H1 (cell line): ENCODE measurements at regions not wholly inside any gene's neighbourhood (a gene's known extent, or its start where the extent isn't known, plus 50 kb on each side); places are given as distances from the start of the nearest gene placed in this dataset.

Experiments used
- CREB1 ChIP-seq: IDR thresholded peaks from 2 replicates; pipeline ENCODE4 v1.6.1; 2012; ENCODE audit warnings: inconsistent platforms
- EZH2 ChIP-seq: fragments of 200-600 bp; sonication (generic); IDR thresholded peaks from 2 replicates; pipeline ENCODE4 v1.7.1; 2012; ENCODE audit warnings: low read depth, mild to moderate bottlenecking, moderate library complexity, low read length, inconsistent platforms; ENCODE audit not compliant: severe bottlenecking
- POLR2A ChIP-seq, 2 experiments: IDR thresholded peaks; 1 replicate in 1 of 2; 2 replicates in 1 of 2; pipeline ENCODE4 v1.6.1; 2011; ENCODE audit warnings: low read depth in 2 of 2, low read length in 2 of 2, mild to moderate bottlenecking in 2 of 2; ENCODE audit errors: control extremely low read depth in 1 of 2
- RAD21 ChIP-seq, 2 experiments: IDR thresholded peaks in 1 of 2; conservative IDR thresholded peaks in 1 of 2; 2 replicates each; pipeline ENCODE4 v1.6.1; 2011; ENCODE audit warnings: low read depth in 2 of 2, low read length in 2 of 2, improper control_type of control experiment in 1 of 2, inconsistent platforms in 1 of 2, mild to moderate bottlenecking in 1 of 2, moderate library complexity in 1 of 2
- RFX5 ChIP-seq: IDR thresholded peaks from 2 replicates; pipeline ENCODE4 v1.6.1; 2011; ENCODE audit warnings: low read depth, low read length, improper control_type of control experiment, borderline replicate concordance
- SIX5 ChIP-seq: IDR thresholded peaks from 2 replicates; pipeline ENCODE4 v1.6.1; 2011; ENCODE audit warnings: mild to moderate bottlenecking, low read depth, low read length
- ZNF274 ChIP-seq: IDR thresholded peaks from 2 replicates; pipeline ENCODE4 v1.7.0; 2012; ENCODE audit warnings: low read length, borderline replicate concordance; ENCODE audit errors: extremely low read depth
- TF ChIP-seq, protein P1 (sequence below), 3 experiments: IDR thresholded peaks; 1 replicate in 2 of 3; 2 replicates in 1 of 3; pipeline versions ENCODE4 v1.5.1 to v1.6.1; 2011; ENCODE audit warnings: low read length in 3 of 3, mild to moderate bottlenecking in 3 of 3, inconsistent platforms in 2 of 3, low read depth in 1 of 3, moderate library complexity in 1 of 3; ENCODE audit not compliant: insufficient read depth in 1 of 3; ENCODE audit errors: control extremely low read depth in 1 of 3

DNA sequence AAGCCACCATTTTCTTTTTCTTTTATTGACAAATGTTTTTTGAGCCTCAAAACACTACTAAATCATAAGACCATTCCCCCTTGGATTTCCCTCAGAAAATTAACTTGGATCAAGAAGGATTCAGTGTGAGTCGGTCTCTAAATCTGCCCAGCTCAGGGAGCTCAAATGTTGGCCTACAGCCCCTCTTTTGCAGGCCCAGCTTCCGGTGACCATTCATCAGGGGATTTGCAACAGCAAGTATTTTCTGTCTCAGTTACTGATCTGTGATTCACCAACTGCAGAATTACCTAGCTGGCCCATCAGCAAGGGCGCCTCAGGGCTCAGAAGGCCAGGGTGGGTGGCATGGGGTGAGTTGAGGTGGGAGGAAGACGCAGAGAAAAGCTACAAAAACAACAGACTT, 318.1 kb downstream of the CDC5L start:
- TF ChIP-seq POLR2A (IDR thresholded peaks at IDR 0.05; ENCODE audit: control extremely low read depth in 1 of 2, low read depth in 2 of 2, low read length in 2 of 2): no peak
- TF ChIP-seq, protein P1, sequence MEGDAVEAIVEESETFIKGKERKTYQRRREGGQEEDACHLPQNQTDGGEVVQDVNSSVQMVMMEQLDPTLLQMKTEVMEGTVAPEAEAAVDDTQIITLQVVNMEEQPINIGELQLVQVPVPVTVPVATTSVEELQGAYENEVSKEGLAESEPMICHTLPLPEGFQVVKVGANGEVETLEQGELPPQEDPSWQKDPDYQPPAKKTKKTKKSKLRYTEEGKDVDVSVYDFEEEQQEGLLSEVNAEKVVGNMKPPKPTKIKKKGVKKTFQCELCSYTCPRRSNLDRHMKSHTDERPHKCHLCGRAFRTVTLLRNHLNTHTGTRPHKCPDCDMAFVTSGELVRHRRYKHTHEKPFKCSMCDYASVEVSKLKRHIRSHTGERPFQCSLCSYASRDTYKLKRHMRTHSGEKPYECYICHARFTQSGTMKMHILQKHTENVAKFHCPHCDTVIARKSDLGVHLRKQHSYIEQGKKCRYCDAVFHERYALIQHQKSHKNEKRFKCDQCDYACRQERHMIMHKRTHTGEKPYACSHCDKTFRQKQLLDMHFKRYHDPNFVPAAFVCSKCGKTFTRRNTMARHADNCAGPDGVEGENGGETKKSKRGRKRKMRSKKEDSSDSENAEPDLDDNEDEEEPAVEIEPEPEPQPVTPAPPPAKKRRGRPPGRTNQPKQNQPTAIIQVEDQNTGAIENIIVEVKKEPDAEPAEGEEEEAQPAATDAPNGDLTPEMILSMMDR (IDR thresholded peaks at IDR 0.05; ENCODE audit: control extremely low read depth in 1 of 3, insufficient read depth in 1 of 3, low read depth in 1 of 3, low read length in 3 of 3): no peak
- TF ChIP-seq SIX5: no peak
- no peak for TF ChIP-seq ZNF274
- TF ChIP-seq CREB1: no peak
- no peak for TF ChIP-seq RAD21 (IDR thresholded peaks at IDR 0.05 in 1 of 2, conservative IDR thresholded peaks at IDR 0.05 in 1 of 2; ENCODE audit: low read depth in 2 of 2, low read length in 2 of 2)
- TF ChIP-seq RFX5: no peak
- TF ChIP-seq EZH2: no peak
